ENCODE measurements at regions not wholly inside any gene's neighbourhood (a gene's known extent, or its start where the extent isn't known, plus 50 kb on each side); places are given as distances from the start of the nearest gene placed in this dataset.
A peak's percentile ranks its signal among the peaks of the same experiment; 100 is the strongest.

DNA sequence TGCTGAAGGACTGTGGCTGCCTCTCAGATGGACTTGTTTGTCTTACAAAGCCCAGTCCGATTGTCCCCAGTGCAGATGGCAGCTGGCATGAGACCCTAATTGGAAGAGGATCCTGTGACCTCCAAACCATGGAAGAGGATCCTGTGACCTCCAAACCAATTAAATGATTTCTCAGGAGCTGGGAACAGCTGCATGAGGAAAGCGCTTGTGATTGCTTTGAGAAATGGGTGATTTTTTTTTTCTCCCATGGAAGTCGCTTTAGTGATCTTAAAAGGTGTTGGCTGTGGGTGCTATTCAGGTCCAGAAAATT is 68.4 kb upstream of the LARS2 start:
- no peaks in the 10 kb centered on the region for H3K36me3 ChIP-seq (replicated peaks; ENCODE audit: insufficient read depth, low read length)

DNA sequence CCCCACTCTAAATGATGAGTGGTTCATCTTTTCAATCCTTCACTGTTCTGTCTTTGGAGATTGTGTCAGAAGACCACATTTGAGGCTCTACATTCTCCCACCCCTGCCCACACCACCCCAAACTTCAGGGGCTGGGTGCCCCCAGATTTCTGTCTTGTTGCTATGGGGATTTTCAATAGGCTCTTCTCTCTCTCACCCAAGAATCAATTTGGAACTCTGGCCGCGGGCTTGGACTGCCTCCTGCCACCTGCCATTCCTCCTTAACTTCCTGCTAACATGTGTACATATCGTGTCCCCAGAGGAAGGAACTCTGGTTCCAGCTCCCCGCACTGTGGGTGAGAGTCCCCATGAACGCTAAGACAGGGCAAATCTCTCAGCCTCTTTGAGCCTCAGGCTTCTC is 67.4 kb upstream of the LARS2 start:
- no peak overlapping the region for H3K9ac ChIP-seq (ENCODE audit: low read length)
- H3K9me3 ChIP-seq (replicated peaks; ENCODE audit: insufficient read depth, low read length) = no peaks in the 10 kb centered on the region
- H2AFZ ChIP-seq (ENCODE audit: low read length) = no peak overlapping the region
- no peaks in the 10 kb centered on the region for H3F3A ChIP-seq (ENCODE audit: insufficient read depth, low read length)
- no peaks in the 10 kb centered on the region for H4K20me1 ChIP-seq (ENCODE audit: insufficient read depth, low read length)
- no peaks in the 10 kb centered on the region for H3K9me2 ChIP-seq (replicated peaks; ENCODE audit: insufficient read depth, low read length)
- no peak overlapping the region for H3K4me3 ChIP-seq (ENCODE audit: low read length)
- DNase-seq = no peak
- no peaks in the 10 kb centered on the region for H3K36me3 ChIP-seq (replicated peaks; ENCODE audit: insufficient read depth, low read length)
- H3K27me3 ChIP-seq (replicated peaks; ENCODE audit: insufficient read depth, low read length) = no peaks in the 10 kb centered on the region
- no peak overlapping the region for H3K4me2 ChIP-seq (ENCODE audit: low read depth, low read length)
- no peak overlapping the region for H3K27ac ChIP-seq (ENCODE audit: low read length)
- TF ChIP-seq EZH2 (optimal IDR thresholded peaks at IDR 0.05; ENCODE audit: low read depth, low read length) = no peak
- TF ChIP-seq EZH2phosphoT487 (IDR thresholded peaks at IDR 0.05; ENCODE audit: low read length) = no peak
- TF ChIP-seq, protein P1, sequence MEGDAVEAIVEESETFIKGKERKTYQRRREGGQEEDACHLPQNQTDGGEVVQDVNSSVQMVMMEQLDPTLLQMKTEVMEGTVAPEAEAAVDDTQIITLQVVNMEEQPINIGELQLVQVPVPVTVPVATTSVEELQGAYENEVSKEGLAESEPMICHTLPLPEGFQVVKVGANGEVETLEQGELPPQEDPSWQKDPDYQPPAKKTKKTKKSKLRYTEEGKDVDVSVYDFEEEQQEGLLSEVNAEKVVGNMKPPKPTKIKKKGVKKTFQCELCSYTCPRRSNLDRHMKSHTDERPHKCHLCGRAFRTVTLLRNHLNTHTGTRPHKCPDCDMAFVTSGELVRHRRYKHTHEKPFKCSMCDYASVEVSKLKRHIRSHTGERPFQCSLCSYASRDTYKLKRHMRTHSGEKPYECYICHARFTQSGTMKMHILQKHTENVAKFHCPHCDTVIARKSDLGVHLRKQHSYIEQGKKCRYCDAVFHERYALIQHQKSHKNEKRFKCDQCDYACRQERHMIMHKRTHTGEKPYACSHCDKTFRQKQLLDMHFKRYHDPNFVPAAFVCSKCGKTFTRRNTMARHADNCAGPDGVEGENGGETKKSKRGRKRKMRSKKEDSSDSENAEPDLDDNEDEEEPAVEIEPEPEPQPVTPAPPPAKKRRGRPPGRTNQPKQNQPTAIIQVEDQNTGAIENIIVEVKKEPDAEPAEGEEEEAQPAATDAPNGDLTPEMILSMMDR (IDR thresholded peaks at IDR 0.05; ENCODE audit: low read length) = no peak
- H3K4me1 ChIP-seq (ENCODE audit: low read length) = 0 out of 2 replicates have a peak, but pooled peaks cover 2% of the 10 kb centered on the region
- no peaks in the 10 kb centered on the region for H3K79me2 ChIP-seq (ENCODE audit: low read length)

More for the DNA sequence above, 68.4 kb upstream of the LARS2 start:
- H4K20me1 ChIP-seq (ENCODE audit: insufficient read depth, low read length) = no peaks in the 10 kb centered on the region
- H3K27me3 ChIP-seq (replicated peaks; ENCODE audit: insufficient read depth, low read length) = no peaks in the 10 kb centered on the region
- H2AFZ ChIP-seq (ENCODE audit: low read length) = no peak overlapping the region
- H3K9ac ChIP-seq (ENCODE audit: low read length) = no peak overlapping the region
- no peaks in the 10 kb centered on the region for H3K9me2 ChIP-seq (replicated peaks; ENCODE audit: insufficient read depth, low read length)
- H3K27ac ChIP-seq (ENCODE audit: low read length) = no peak overlapping the region
- H3K4me3 ChIP-seq (ENCODE audit: low read length) = no peak overlapping the region
- no peak for TF ChIP-seq EZH2phosphoT487 (IDR thresholded peaks at IDR 0.05; ENCODE audit: low read length)
- TF ChIP-seq, protein P1 (IDR thresholded peaks at IDR 0.05; ENCODE audit: low read length) = no peak
- TF ChIP-seq EZH2 (optimal IDR thresholded peaks at IDR 0.05; ENCODE audit: low read depth, low read length) = no peak
- no peak for DNase-seq
- no peaks in the 10 kb centered on the region for H3K9me3 ChIP-seq (replicated peaks; ENCODE audit: insufficient read depth, low read length)
- H3K79me2 ChIP-seq (ENCODE audit: low read length) = no peaks in the 10 kb centered on the region
- no peak overlapping the region for H3K4me2 ChIP-seq (ENCODE audit: low read depth, low read length)
- H3F3A ChIP-seq (ENCODE audit: insufficient read depth, low read length) = no peaks in the 10 kb centered on the region
- H3K4me1 ChIP-seq (ENCODE audit: low read length) = 0 out of 2 replicates have a peak, but pooled peaks cover 2% of the 10 kb centered on the region

DNA sequence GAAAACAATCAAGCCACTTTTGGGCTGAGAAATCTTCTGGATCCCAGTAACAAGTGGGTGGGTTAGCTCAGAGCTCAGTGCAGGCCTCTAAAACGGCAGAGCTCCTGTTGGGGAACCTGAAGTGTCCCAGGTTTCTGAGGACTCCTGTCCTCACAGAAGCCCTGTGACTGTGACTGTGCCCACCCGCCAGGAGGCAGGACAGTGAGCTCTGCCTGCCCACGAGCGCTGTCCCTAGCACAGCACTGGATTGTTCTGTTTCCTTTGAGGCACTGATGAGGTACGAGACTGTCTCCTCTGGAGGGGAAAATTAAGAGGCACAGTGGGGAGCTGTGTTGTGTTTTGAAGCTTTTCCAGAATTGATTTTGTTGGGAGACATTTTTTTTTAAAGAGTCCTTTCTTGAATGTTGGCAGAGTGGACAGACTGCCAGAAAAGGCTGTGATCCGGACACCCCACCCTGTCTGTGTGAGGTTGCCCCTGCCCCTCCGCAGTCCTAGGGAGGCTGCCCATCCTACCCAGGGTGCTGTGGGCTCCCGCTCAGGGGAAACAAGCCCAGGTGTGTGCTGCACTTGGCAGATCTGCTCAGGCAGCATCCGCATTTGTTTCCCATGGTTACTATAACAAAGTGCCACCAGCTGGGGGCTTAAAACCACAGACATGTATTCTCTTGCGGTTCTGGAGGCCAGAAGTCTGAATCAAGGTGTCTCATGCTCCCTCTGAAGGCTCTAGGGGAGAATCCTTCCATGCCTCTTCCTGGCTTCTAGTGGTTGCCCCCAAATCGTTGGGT is 66.6 kb upstream of the LARS2 start:
- Histone ChIP-seq H3K4me2 (ENCODE audit: low read depth, low read length) (no peak overlapping the region), H3K79me2 (ENCODE audit: low read length) (no peaks in the 10 kb centered on the region), H3K27ac (ENCODE audit: low read length) (no peak overlapping the region), H4K20me1 (ENCODE audit: insufficient read depth, low read length) (no peaks in the 10 kb centered on the region), H3K27me3 (replicated peaks; ENCODE audit: insufficient read depth, low read length) (no peaks in the 10 kb centered on the region), H3K36me3 (replicated peaks; ENCODE audit: insufficient read depth, low read length) (no peaks in the 10 kb centered on the region), H3K9ac (ENCODE audit: low read length) (no peak overlapping the region), H3F3A (ENCODE audit: insufficient read depth, low read length) (no peaks in the 10 kb centered on the region), H3K4me3 (ENCODE audit: low read length) (no peak overlapping the region), H3K4me1 (ENCODE audit: low read length) (0 out of 2 replicates have a peak, but pooled peaks cover 2% of the 10 kb centered on the region), H2AFZ (ENCODE audit: low read length) (no peak overlapping the region), H3K9me3 (replicated peaks; ENCODE audit: insufficient read depth, low read length) (no peaks in the 10 kb centered on the region), H3K9me2 (replicated peaks; ENCODE audit: insufficient read depth, low read length) (no peaks in the 10 kb centered on the region)
- TF ChIP-seq EZH2 (optimal IDR thresholded peaks at IDR 0.05; ENCODE audit: low read depth, low read length) (no peak), EZH2phosphoT487 (IDR thresholded peaks at IDR 0.05; ENCODE audit: low read length) (no peak)
- TF ChIP-seq, protein P1 (IDR thresholded peaks at IDR 0.05; ENCODE audit: low read length) = no peak
- peak; percentile 70 for DNase-seq

Data from MM.1S (cell line).